H1 (cell line): ENCODE measurements at regions not wholly inside any gene's neighbourhood (a gene's known extent, or its start where the extent isn't known, plus 50 kb on each side); places are given as distances from the start of the nearest gene placed in this dataset.

ENCODE experiments used
- CTCF ChIA-PET: fragments of 300-600 bp; sonication (Branson Sonifier 250); formaldehyde crosslinking; loops from one replicate; lab custom pipeline; 2021; ENCODE audit not compliant: partially characterized antibody; lab: Charles Lee
- POLR2A ChIA-PET: fragments of 300-600 bp; sonication (Branson Sonifier 250); formaldehyde crosslinking; loops from one replicate; lab custom pipeline; 2021; ENCODE audit warnings: inconsistent platforms; ENCODE audit not compliant: partially characterized antibody; lab: Charles Lee
- DNase-seq, 2 experiments: peaks; one replicate each; pipeline versions ENCODE4 v3.0.0 to v3.0.0-alpha.2; 2010 to 2022; ENCODE audit warnings: low spot score in 2 of 2, low read depth in 1 of 2, mixed read lengths in 1 of 2
- FAIRE-seq: peaks from 2 replicates; lab custom pipeline; 2011; peaks lifted over from hg19 to GRCh38; lab: Jason Lieb, UNC
- H2AFZ ChIP-seq: 2 replicates; pipeline ENCODE4 v1.8.1; 2012; ENCODE audit warnings: low read length, inconsistent platforms
- H2AK5ac ChIP-seq: 2 replicates; pipeline ENCODE4 v1.6.1; 2013; ENCODE audit warnings: low read depth, low read length
- H2BK120ac ChIP-seq: replicated peaks from 2 replicates; pipeline ENCODE3; 2013; ENCODE audit warnings: low read depth, low read length, inconsistent platforms
- H2BK12ac ChIP-seq: 2 replicates; pipeline ENCODE4 v1.6.1; 2013; ENCODE audit warnings: low read depth, low read length
- H2BK15ac ChIP-seq: 2 replicates; pipeline ENCODE4 v1.6.1; 2013; ENCODE audit warnings: low read length
- H2BK20ac ChIP-seq: 2 replicates; pipeline ENCODE4 v1.6.1; 2013; ENCODE audit warnings: low read length
- H2BK5ac ChIP-seq: 2 replicates; pipeline ENCODE4 v1.6.1; 2013; ENCODE audit warnings: low read depth, low read length
- H3K14ac ChIP-seq: 2 replicates; pipeline ENCODE4 v1.6.1; 2013; ENCODE audit warnings: inconsistent platforms; ENCODE audit not compliant: insufficient read length
- H3K18ac ChIP-seq: 2 replicates; pipeline ENCODE4 v1.6.1; 2013; ENCODE audit warnings: low read length; ENCODE audit errors: extremely low read depth
- H3K23ac ChIP-seq: 2 replicates; pipeline ENCODE4 v1.6.1; 2013; ENCODE audit warnings: inconsistent platforms; ENCODE audit not compliant: insufficient read length
- H3K23me2 ChIP-seq: 2 replicates; pipeline ENCODE4 v1.6.1; 2013; ENCODE audit warnings: low read depth, low read length
- H3K27ac ChIP-seq: 2 replicates; pipeline ENCODE4 v1.6.1; 2011; ENCODE audit warnings: low read depth, low read length, inconsistent platforms
- H3K27me3 ChIP-seq, 4 experiments: replicated peaks in 1 of 4; 1 replicate in 1 of 4; 2 replicates in 3 of 4; pipeline versions ENCODE4 v1.6.1 to v1.8.1; 2011 to 2013; ENCODE audit warnings: low read length in 3 of 4, mild to moderate bottlenecking in 3 of 4, inconsistent platforms in 2 of 4, mixed read lengths in 2 of 4, moderate library complexity in 1 of 4; ENCODE audit not compliant: control insufficient read depth in 3 of 4, insufficient read depth in 3 of 4; ENCODE audit errors: extremely low read depth in 1 of 4
- H3K36me3 ChIP-seq, 4 experiments: 2 replicates each; pipeline versions ENCODE4 v1.6.1 to v1.8.1; 2011 to 2013; ENCODE audit warnings: mild to moderate bottlenecking in 4 of 4, low read length in 3 of 4, moderate library complexity in 2 of 4, control low read depth in 1 of 4, inconsistent platforms in 1 of 4; ENCODE audit not compliant: insufficient read depth in 4 of 4, control insufficient read depth in 2 of 4
- H3K4ac ChIP-seq: replicated peaks from 2 replicates; pipeline ENCODE3; 2013; ENCODE audit warnings: low read length, low read depth, mixed read lengths, inconsistent platforms; ENCODE audit not compliant: insufficient read length
- H3K4me1 ChIP-seq, 4 experiments: replicated peaks in 1 of 4; 1 replicate in 1 of 4; 2 replicates in 3 of 4; pipeline versions ENCODE4 v1.6.1 to v1.8.1; 2011 to 2013; ENCODE audit warnings: low read length in 3 of 4, inconsistent platforms in 2 of 4, mixed read lengths in 1 of 4; ENCODE audit not compliant: insufficient read depth in 4 of 4, control insufficient read depth in 3 of 4
- H3K4me2 ChIP-seq, 2 experiments: 2 replicates each; pipeline versions ENCODE4 v1.6.1 to v1.8.1; 2011 to 2013; ENCODE audit warnings: low read depth in 2 of 2, low read length in 2 of 2, control low read depth in 1 of 2, inconsistent platforms in 1 of 2, mild to moderate bottlenecking in 1 of 2; ENCODE audit not compliant: insufficient read depth in 1 of 2
- H3K4me3 ChIP-seq, 4 experiments: fragments of 200-600, 300-600 bp in 1 of 4; sonication (generic), shearing (Covaris generic), sonication (Bioruptor Twin) in 1 of 4; 2 replicates each; pipeline versions ENCODE4 v1.5.1 to v1.8.1; 2011 to 2016; ENCODE audit warnings: low read length in 4 of 4, low read depth in 3 of 4, control low read depth in 2 of 4, inconsistent platforms in 2 of 4, mild to moderate bottlenecking in 2 of 4, mixed read lengths in 1 of 4, moderate library complexity in 1 of 4; ENCODE audit not compliant: insufficient read depth in 2 of 4; ENCODE audit errors: extremely low read depth in 1 of 4
- H3K56ac ChIP-seq: replicated peaks from 2 replicates; pipeline ENCODE3; 2013; ENCODE audit warnings: low read depth, mild to moderate bottlenecking, mixed read lengths, low read length, inconsistent platforms; ENCODE audit not compliant: insufficient read length
- H3K79me1 ChIP-seq: 2 replicates; pipeline ENCODE4 v1.6.1; 2013; ENCODE audit warnings: low read depth, low read length, control low read depth
- H3K79me2 ChIP-seq, 2 experiments: 2 replicates each; pipeline versions ENCODE4 v1.6.1 to v1.8.1; 2012 to 2013; ENCODE audit warnings: low read length in 2 of 2, mild to moderate bottlenecking in 2 of 2, inconsistent platforms in 1 of 2; ENCODE audit not compliant: insufficient read depth in 2 of 2, control insufficient read depth in 1 of 2
- H3K9ac ChIP-seq, 4 experiments: replicated peaks in 1 of 4; 1 replicate in 1 of 4; 2 replicates in 3 of 4; pipeline versions ENCODE4 v1.6.1 to v1.8.1; 2011 to 2013; ENCODE audit warnings: low read depth in 3 of 4, low read length in 3 of 4, control low read depth in 2 of 4, mild to moderate bottlenecking in 2 of 4, moderate library complexity in 2 of 4, inconsistent platforms in 1 of 4; ENCODE audit errors: extremely low read depth in 1 of 4
- H3K9me3 ChIP-seq, 2 experiments: 2 replicates each; pipeline versions ENCODE4 v1.6.1 to v1.8.1; 2012 to 2013; ENCODE audit warnings: mild to moderate bottlenecking in 2 of 2, moderate library complexity in 2 of 2, control low read depth in 1 of 2, inconsistent platforms in 1 of 2, low read depth in 1 of 2, low read length in 1 of 2, mixed read lengths in 1 of 2; ENCODE audit not compliant: insufficient read depth in 2 of 2
- H4K20me1 ChIP-seq, 2 experiments: replicated peaks in 1 of 2; 2 replicates each; pipeline versions ENCODE3 to v1.8.1; 2011 to 2013; ENCODE audit warnings: inconsistent platforms in 2 of 2, low read length in 2 of 2, mild to moderate bottlenecking in 1 of 2; ENCODE audit not compliant: insufficient read depth in 2 of 2, control insufficient read depth in 1 of 2
- H4K5ac ChIP-seq: 2 replicates; pipeline ENCODE4 v1.6.1; 2013; ENCODE audit warnings: low read length, low read depth, mixed read lengths, inconsistent platforms; ENCODE audit not compliant: insufficient read length
- H4K8ac ChIP-seq: 2 replicates; pipeline ENCODE4 v1.8.0; 2013; ENCODE audit warnings: mild to moderate bottlenecking, moderate library complexity, low read length, inconsistent platforms; ENCODE audit not compliant: insufficient read depth; ENCODE audit errors: extremely low read depth
- H4K91ac ChIP-seq: replicated peaks from 2 replicates; pipeline ENCODE3; 2013; ENCODE audit warnings: low read length, mixed read lengths, inconsistent platforms; ENCODE audit not compliant: insufficient read length
- ASH2L ChIP-seq: fragments of 200-600, 300-600 bp; sonication (generic); IDR thresholded peaks from one replicate; pipeline ENCODE4 v1.7.1; 2017; ENCODE audit warnings: low read length
- BCL11A ChIP-seq, 2 experiments: IDR thresholded peaks; one replicate each; pipeline ENCODE4 v1.6.1; 2011; ENCODE audit warnings: low read depth in 2 of 2, low read length in 2 of 2, mild to moderate bottlenecking in 2 of 2
- BRCA1 ChIP-seq: IDR thresholded peaks from 2 replicates; pipeline ENCODE4 v1.6.1; 2012; ENCODE audit warnings: low read depth, low read length, improper control_type of control experiment
- CBX8 ChIP-seq: fragments of 300-800, 300-1000 bp; sonication (generic); IDR thresholded peaks from 2 replicates; pipeline ENCODE4 v1.7.1; 2016; ENCODE audit warnings: low read depth, low read length, borderline replicate concordance
- EP300 ChIP-seq, 2 experiments: IDR thresholded peaks; 1 replicate in 1 of 2; 2 replicates in 1 of 2; pipeline ENCODE4 v1.6.1; 2011 to 2012; ENCODE audit warnings: low read depth in 2 of 2, low read length in 2 of 2, mild to moderate bottlenecking in 2 of 2, borderline replicate concordance in 1 of 2, inconsistent platforms in 1 of 2, moderate library complexity in 1 of 2
- GABPA ChIP-seq: IDR thresholded peaks from 2 replicates; pipeline ENCODE4 v1.6.1; 2011; ENCODE audit warnings: mild to moderate bottlenecking, low read length, moderate library complexity, borderline replicate concordance; ENCODE audit not compliant: insufficient read depth
- HDAC2 ChIP-seq, 2 experiments: fragments of 300-600 bp in 1 of 2; sonication (generic) in 1 of 2; IDR thresholded peaks; 2 replicates each; pipeline ENCODE4 v1.6.1; 2011 to 2012; ENCODE audit warnings: low read depth in 2 of 2, low read length in 2 of 2, mild to moderate bottlenecking in 2 of 2, moderate library complexity in 2 of 2, borderline replicate concordance in 1 of 2, inconsistent platforms in 1 of 2
- JUN ChIP-seq: IDR thresholded peaks from 2 replicates; pipeline ENCODE4 v1.6.1; 2011; ENCODE audit warnings: low read depth, mild to moderate bottlenecking, improper control_type of control experiment, low read length
- KDM1A ChIP-seq: fragments of 200-600, 300-600 bp; sonication (generic); IDR thresholded peaks from 2 replicates; pipeline ENCODE4 v1.7.1; 2016; ENCODE audit warnings: mild to moderate bottlenecking, low read length, borderline replicate concordance
- PHF8 ChIP-seq: fragments of 200-600 bp; sonication (generic); conservative IDR thresholded peaks from 2 replicates; pipeline ENCODE4 v1.7.1; 2012; ENCODE audit warnings: low read depth, mild to moderate bottlenecking, inconsistent platforms, low read length, moderate library complexity
- RAD21 ChIP-seq, 2 experiments: IDR thresholded peaks in 1 of 2; conservative IDR thresholded peaks in 1 of 2; 2 replicates each; pipeline ENCODE4 v1.6.1; 2011; ENCODE audit warnings: low read depth in 2 of 2, low read length in 2 of 2, improper control_type of control experiment in 1 of 2, inconsistent platforms in 1 of 2, mild to moderate bottlenecking in 1 of 2, moderate library complexity in 1 of 2
- SRF ChIP-seq: IDR thresholded peaks from 2 replicates; pipeline ENCODE4 v1.6.1; 2011; ENCODE audit warnings: mild to moderate bottlenecking, low read depth, low read length, moderate library complexity
- TAF7 ChIP-seq: optimal IDR thresholded peaks from 2 replicates; pipeline ENCODE3; 2011; ENCODE audit warnings: low read depth, mild to moderate bottlenecking, inconsistent platforms, low read length, moderate library complexity, borderline replicate concordance
- TEAD4 ChIP-seq: IDR thresholded peaks from 2 replicates; pipeline ENCODE4 v1.6.1; 2012; ENCODE audit warnings: low read depth, low read length, inconsistent platforms, mixed read lengths
- ZNF274 ChIP-seq: IDR thresholded peaks from 2 replicates; pipeline ENCODE4 v1.7.0; 2012; ENCODE audit warnings: low read length, borderline replicate concordance; ENCODE audit errors: extremely low read depth
- WGBS, 2 experiments: shearing (Covaris generic) in 1 of 2; methylation state at CpG; one replicate each; pipeline versions ENCODE4 v1.1.6 to v1.1.7; 2013 to 2015; ENCODE audit warnings: low lambda C conversion rate in 2 of 2, mixed read lengths in 2 of 2, inconsistent platforms in 1 of 2, low coverage in 1 of 2, missing lambda C conversion rate in 1 of 2; ENCODE audit not compliant: insufficient replicate concordance in 2 of 2, insufficient coverage in 1 of 2, insufficient read length in 1 of 2; ENCODE audit errors: extremely low coverage in 1 of 2, missing lambda C conversion rate in 1 of 2; 5-methylcytosine and 5-hydroxymethylcytosine counted together

- H4K5ac ChIP-seq = no peak overlapping the region
- 87% methylated on average over 1 of the region's 1 CpG; no CpG with 5 or more reads in 1 of the 2 experiments for WGBS, 2 experiments
- H4K8ac ChIP-seq = no peak overlapping the region
- no peaks in the 10 kb centered on the region for H3K36me3 ChIP-seq
- no peaks in the 10 kb centered on the region for H3K79me2 ChIP-seq
- H3K23me2 ChIP-seq = no peaks in the 10 kb centered on the region
- H3K56ac ChIP-seq = no peak overlapping the region
- no peak overlapping the region for H2BK120ac ChIP-seq
- H4K91ac ChIP-seq = no peak overlapping the region
- H2BK15ac ChIP-seq = no peak overlapping the region
- no peak overlapping the region for H3K18ac ChIP-seq
- H3K4me1 ChIP-seq = no peaks in the 10 kb centered on the region
- H2BK5ac ChIP-seq = no peak overlapping the region
- H3K4me3 ChIP-seq = no peak overlapping the region
- H3K79me1 ChIP-seq = no peaks in the 10 kb centered on the region
- H3K9me3 ChIP-seq = no peaks in the 10 kb centered on the region; a peak in 1 of 4 replicates
- H3K27ac ChIP-seq = no peak overlapping the region
- H2BK12ac ChIP-seq = no peak overlapping the region
- FAIRE-seq = no peak
- H3K4me2 ChIP-seq = no peak overlapping the region
- no peaks in the 10 kb centered on the region for H3K27me3 ChIP-seq
- DNase-seq = no peak
- H4K20me1 ChIP-seq = no peaks in the 10 kb centered on the region
- no peak overlapping the region for H2AK5ac ChIP-seq
- no peak for TF ChIP-seq ASH2L
- TF ChIP-seq SRF = no peak
- no peak for TF ChIP-seq BCL11A (IDR thresholded peaks at IDR 0.05; ENCODE audit: low read depth in 2 of 2, low read length in 2 of 2)
- no peak for TF ChIP-seq HDAC2 (IDR thresholded peaks at IDR 0.05; ENCODE audit: borderline replicate concordance in 1 of 2, low read depth in 2 of 2, low read length in 2 of 2)
- TF ChIP-seq TEAD4 = no peak
- TF ChIP-seq CBX8 = no peak
- no peak for TF ChIP-seq PHF8
- no peak for TF ChIP-seq BRCA1
- no peak for TF ChIP-seq KDM1A
- no peak for TF ChIP-seq GABPA
- no peak for TF ChIP-seq EP300 (IDR thresholded peaks at IDR 0.05; ENCODE audit: borderline replicate concordance in 1 of 2, low read depth in 2 of 2, low read length in 2 of 2)
- no peak for TF ChIP-seq JUN
- TF ChIP-seq ZNF274 = no peak
- no peak for TF ChIP-seq TAF7
- no peak for TF ChIP-seq RAD21 (IDR thresholded peaks at IDR 0.05 in 1 of 2, conservative IDR thresholded peaks at IDR 0.05 in 1 of 2; ENCODE audit: low read depth in 2 of 2, low read length in 2 of 2)
- no peak overlapping the region for H2BK20ac ChIP-seq
- ChIA-PET POLR2A (no interaction called here), CTCF (no interaction called here)
- no peak overlapping the region for H3K9ac ChIP-seq
- no peak overlapping the region for H3K14ac ChIP-seq
- H3K23ac ChIP-seq = no peak overlapping the region
- H3K4ac ChIP-seq = no peak overlapping the region
- no peak overlapping the region for H2AFZ ChIP-seq
Measured at GRCh38 chr1:68720476-68720875, 223.6 kb upstream of the DEPDC1 start.
